ENCODE measurements at regions not wholly inside any gene's neighbourhood (a gene's known extent, or its start where the extent isn't known, plus 50 kb on each side); places are given as distances from the start of the nearest gene placed in this dataset.

- Histone ChIP-seq H3K27me3 (replicated peaks; ENCODE audit: insufficient read depth, low read depth, low read length, poor library complexity) (no peaks in the 10 kb centered on the region), H3K4me1 (ENCODE audit: insufficient read depth, low read length, poor library complexity, severe bottlenecking) (no peaks in the 10 kb centered on the region), H3K36me3 (ENCODE audit: insufficient read depth, low read length, poor library complexity, severe bottlenecking) (no peaks in the 10 kb centered on the region), H3K27ac (ENCODE audit: low read depth, low read length, poor library complexity, severe bottlenecking) (no peak overlapping the region), H3K9me3 (ENCODE audit: low read depth, low read length, poor library complexity, severe bottlenecking) (no peaks in the 10 kb centered on the region), H3K4me3 (ENCODE audit: low read depth, low read length, poor library complexity, severe bottlenecking) (no peak overlapping the region)
- ChIA-PET POLR2A (ENCODE audit: low non-redundant PET) (no interaction called here), CTCF (no interaction called here)
- TF ChIP-seq CTCF (conservative IDR thresholded peaks at IDR 0.05; ENCODE audit: low read depth, low read length) (no peak), EZH2 (IDR thresholded peaks at IDR 0.05; ENCODE audit: borderline replicate concordance, low read depth, low read length, poor library complexity, severe bottlenecking) (no peak)
- no TSS peak for BruUV-seq (replicated peaks)
- intact Hi-C loops (cut with micrococcal nuclease; ENCODE audit: unreplicated experiment) = no loop called here
- DNase-seq (ENCODE audit: low spot score) = no peak
Observed at GRCh38 chr2:129428086-129428660, 551.3 kb upstream of the RAB6C start.

- TF ChIP-seq CTCF (conservative IDR thresholded peaks at IDR 0.05; ENCODE audit: low read depth, low read length) = no peak
- TF ChIP-seq EZH2 (IDR thresholded peaks at IDR 0.05; ENCODE audit: borderline replicate concordance, low read depth, low read length, poor library complexity, severe bottlenecking) = no peak
- no peak for DNase-seq (ENCODE audit: low spot score)
- no TSS peak for BruUV-seq (replicated peaks)
- no peaks in the 10 kb centered on the region for H3K9me3 ChIP-seq (ENCODE audit: low read depth, low read length, poor library complexity, severe bottlenecking)
- ChIA-PET CTCF (no interaction called here), POLR2A (ENCODE audit: low non-redundant PET) (no interaction called here)
- H3K27ac ChIP-seq (ENCODE audit: low read depth, low read length, poor library complexity, severe bottlenecking) = no peak overlapping the region
- H3K27me3 ChIP-seq (replicated peaks; ENCODE audit: insufficient read depth, low read depth, low read length, poor library complexity) = no peaks in the 10 kb centered on the region
- no peaks in the 10 kb centered on the region for H3K36me3 ChIP-seq (ENCODE audit: insufficient read depth, low read length, poor library complexity, severe bottlenecking)
- H3K4me1 ChIP-seq (ENCODE audit: insufficient read depth, low read length, poor library complexity, severe bottlenecking) = no peaks in the 10 kb centered on the region
- intact Hi-C loops (cut with micrococcal nuclease; ENCODE audit: unreplicated experiment) = no loop called here
- no peak overlapping the region for H3K4me3 ChIP-seq (ENCODE audit: low read depth, low read length, poor library complexity, severe bottlenecking)
Observed at GRCh38 chr2:129430911-129431310, 548.6 kb upstream of the RAB6C start.

- no peaks in the 10 kb centered on the region for H3K4me1 ChIP-seq (ENCODE audit: insufficient read depth, low read length, poor library complexity, severe bottlenecking)
- ChIA-PET CTCF (no interaction called here), POLR2A (ENCODE audit: low non-redundant PET) (no interaction called here)
- TF ChIP-seq EZH2 (IDR thresholded peaks at IDR 0.05; ENCODE audit: borderline replicate concordance, low read depth, low read length, poor library complexity, severe bottlenecking) (no peak), CTCF (conservative IDR thresholded peaks at IDR 0.05; ENCODE audit: low read depth, low read length) (no peak)
- no TSS peak for BruUV-seq (replicated peaks)
- no peaks in the 10 kb centered on the region for H3K36me3 ChIP-seq (ENCODE audit: insufficient read depth, low read length, poor library complexity, severe bottlenecking)
- DNase-seq (ENCODE audit: low spot score) = no peak
- H3K9me3 ChIP-seq (ENCODE audit: low read depth, low read length, poor library complexity, severe bottlenecking) = no peaks in the 10 kb centered on the region
- no peak overlapping the region for H3K27ac ChIP-seq (ENCODE audit: low read depth, low read length, poor library complexity, severe bottlenecking)
- no peak overlapping the region for H3K4me3 ChIP-seq (ENCODE audit: low read depth, low read length, poor library complexity, severe bottlenecking)
- H3K27me3 ChIP-seq (replicated peaks; ENCODE audit: insufficient read depth, low read depth, low read length, poor library complexity) = peaks cover 2% of the 10 kb centered on the region
- intact Hi-C loops (cut with micrococcal nuclease; ENCODE audit: unreplicated experiment) = no loop called here
Observed at GRCh38 chr2:129431881-129432280, 547.6 kb upstream of the RAB6C start.

Data from A673 (cell line).